GM23338 (cell line): ENCODE measurements at regions not wholly inside any gene's neighbourhood (a gene's known extent, or its start where the extent isn't known, plus 50 kb on each side); places are given as distances from the start of the nearest gene placed in this dataset.

Experiments used
- ATAC-seq: fragments of 200-7000 bp; cut with Tn5 transposase; 3 replicates; pipeline ENCODE4 v1.9.1; 2020
- DNase-seq: peaks from one replicate; pipeline ENCODE4 v3.0.0-alpha.2; 2015; ENCODE audit warnings: low spot score
- H2AFZ ChIP-seq: fragments of 200-600 bp; sonication (generic); 2 replicates; pipeline ENCODE4 v1.8.0; 2016; ENCODE audit warnings: antibody characterized with exemption, mild to moderate bottlenecking, moderate library complexity
- H3F3A ChIP-seq: fragments of 200-600 bp; sonication (generic); replicated peaks from 2 replicates; pipeline ENCODE4 v1.8.0; 2017; ENCODE audit warnings: antibody characterized with exemption, mixed run types, low read depth
- H3K27ac ChIP-seq: fragments of 200-600 bp; sonication (generic); 2 replicates; pipeline ENCODE4 v1.6.1; 2016; ENCODE audit warnings: low read depth
- H3K27me3 ChIP-seq: fragments of 200-600 bp; sonication (generic); 2 replicates; pipeline ENCODE4 v1.8.0; 2016; ENCODE audit warnings: mild to moderate bottlenecking, mixed run types, moderate library complexity; ENCODE audit not compliant: insufficient read depth
- H3K36me3 ChIP-seq: fragments of 200-600 bp; sonication (generic); 2 replicates; pipeline ENCODE4 v1.8.0; 2016; ENCODE audit warnings: mild to moderate bottlenecking; ENCODE audit not compliant: insufficient read depth
- H3K4me1 ChIP-seq: fragments of 200-600 bp; sonication (generic); 2 replicates; pipeline ENCODE4 v1.8.0; 2016; ENCODE audit warnings: mild to moderate bottlenecking, moderate library complexity; ENCODE audit not compliant: insufficient read depth
- H3K4me2 ChIP-seq: fragments of 200-600 bp; sonication (generic); 2 replicates; pipeline ENCODE4 v1.7.1; 2017; ENCODE audit warnings: mixed run types
- H3K4me3 ChIP-seq: fragments of 200-600 bp; sonication (generic); 2 replicates; pipeline ENCODE4 v1.6.1; 2016; ENCODE audit warnings: mixed run types
- H3K79me2 ChIP-seq: fragments of 200-600 bp; sonication (generic); replicated peaks from 2 replicates; pipeline ENCODE4 v1.8.0; 2017; ENCODE audit warnings: mild to moderate bottlenecking; ENCODE audit not compliant: insufficient read depth
- H3K9me2 ChIP-seq: fragments of 200-600 bp; sonication (generic); 2 replicates; pipeline ENCODE4 v1.8.0; 2017; ENCODE audit not compliant: insufficient read depth
- H4K20me1 ChIP-seq: fragments of 200-600 bp; sonication (generic); replicated peaks from 2 replicates; pipeline ENCODE4 v1.8.0; 2017; ENCODE audit warnings: mild to moderate bottlenecking; ENCODE audit not compliant: insufficient read depth
- H3K27ac Mint-ChIP-seq: 2 replicates; pipeline ENCODE4 v1.8.0; 2020; ENCODE audit warnings: inconsistent platforms, mild to moderate bottlenecking, moderate library complexity, mixed read lengths
- H3K27me3 Mint-ChIP-seq: 3 replicates; pipeline ENCODE4 v1.8.0; 2022; ENCODE audit warnings: low read depth, mild to moderate bottlenecking, moderate library complexity, mixed read lengths, inconsistent platforms; ENCODE audit not compliant: insufficient read depth, poor library complexity
- H3K36me3 Mint-ChIP-seq: 3 replicates; pipeline ENCODE4 v1.8.0; 2021; ENCODE audit warnings: low read depth, mild to moderate bottlenecking, inconsistent platforms, moderate library complexity, mixed read lengths
- H3K4me1 Mint-ChIP-seq: 3 replicates; pipeline ENCODE4 v1.8.0; 2020; ENCODE audit warnings: mild to moderate bottlenecking, inconsistent platforms, mixed read lengths
- H3K4me3 Mint-ChIP-seq: 3 replicates; pipeline ENCODE4 v1.8.0; 2021; ENCODE audit warnings: moderate library complexity, mild to moderate bottlenecking, inconsistent platforms, mixed read lengths
- H3K9me3 Mint-ChIP-seq: 3 replicates; pipeline ENCODE4 v1.8.0; 2020; ENCODE audit warnings: moderate library complexity, mild to moderate bottlenecking, inconsistent platforms, mixed read lengths
- CREB1 ChIP-seq: fragments of 250-450 bp; sonication (Bioruptor Pico); IDR thresholded peaks from 2 replicates; pipeline ENCODE4 v1.5.0; 2020; ENCODE audit warnings: low read depth, mild to moderate bottlenecking, moderate library complexity
- ETS1 ChIP-seq: IDR thresholded peaks from 2 replicates; pipeline ENCODE4 v1.6.1; 2016; ENCODE audit warnings: antibody characterized with exemption
- EZH2 ChIP-seq: fragments of 200-600 bp; sonication (generic); IDR thresholded peaks from one replicate; pipeline ENCODE4 v1.8.0; 2017; ENCODE audit warnings: antibody characterized with exemption, mild to moderate bottlenecking, low read depth; ENCODE audit not compliant: unreplicated experiment
- EZH2phosphoT487 ChIP-seq: fragments of 200-600 bp; sonication (generic); IDR thresholded peaks from one replicate; pipeline ENCODE4 v1.8.1; 2018; ENCODE audit warnings: antibody characterized with exemption; ENCODE audit not compliant: unreplicated experiment
- JUNB ChIP-seq: IDR thresholded peaks from one replicate; pipeline ENCODE4 v1.6.1; 2016; ENCODE audit warnings: antibody characterized with exemption; ENCODE audit not compliant: unreplicated experiment
- NANOG ChIP-seq: IDR thresholded peaks from 2 replicates; pipeline ENCODE4 v1.6.1; 2016; ENCODE audit warnings: antibody characterized with exemption, borderline replicate concordance
- POLR2AphosphoS5 ChIP-seq: IDR thresholded peaks from 2 replicates; pipeline ENCODE4 v1.6.1; 2016; ENCODE audit warnings: antibody characterized with exemption, low read depth
- STAT1 ChIP-seq: IDR thresholded peaks from one replicate; pipeline ENCODE4 v1.6.1; 2016; ENCODE audit warnings: antibody characterized with exemption; ENCODE audit not compliant: unreplicated experiment
- ZNF114 ChIP-seq: fragments of 250-450 bp; sonication (Bioruptor Pico); IDR thresholded peaks from 2 replicates; pipeline ENCODE4 v1.5.0; 2020; ENCODE audit warnings: mild to moderate bottlenecking, moderate library complexity
- ZNF331 ChIP-seq: fragments of 250-450 bp; sonication (Bioruptor Pico); IDR thresholded peaks from 2 replicates; pipeline ENCODE4 v1.5.0; 2020; ENCODE audit warnings: low read depth, mild to moderate bottlenecking, moderate library complexity
- TF ChIP-seq, protein P1 (sequence below), 2 experiments: fragments of 200-600 bp in 1 of 2; sonication (generic) in 1 of 2; conservative IDR thresholded peaks; 2 replicates each; pipeline versions ENCODE4 v1.5.1 to v1.6.1; 2016 to 2017; ENCODE audit warnings: antibody characterized with exemption in 2 of 2, low read depth in 2 of 2, mild to moderate bottlenecking in 2 of 2, moderate library complexity in 1 of 2

GRCh38 chr11:11155962-11156815, 196.9 kb downstream of the CSNK2A3 start:
- peaks cover 12% of the 10 kb centered on the region; the same call in 2 of the 3 replicates for H3K9me3 Mint-ChIP-seq
- no peaks in the 10 kb centered on the region; the same call in 1 of the 3 replicates for H3K36me3 Mint-ChIP-seq
- Histone ChIP-seq H3K4me2 (no peak overlapping the region), H3K36me3 (no peaks in the 10 kb centered on the region), H3K4me1 (no peaks in the 10 kb centered on the region), H3K27ac (no peak overlapping the region), H2AFZ (no peak overlapping the region), H3K27me3 (no peaks in the 10 kb centered on the region), H3K79me2 (no peaks in the 10 kb centered on the region), H4K20me1 (no peaks in the 10 kb centered on the region), H3F3A (no peaks in the 10 kb centered on the region), H3K9me2 (0 out of 2 replicates have a peak, but pooled peaks cover 4% of the 10 kb centered on the region), H3K4me3 (no peak overlapping the region)
- DNase-seq, result peak; percentile 79
- no peaks in the 10 kb centered on the region for H3K27me3 Mint-ChIP-seq
- no peak for TF ChIP-seq NANOG
- TF ChIP-seq, protein P1, sequence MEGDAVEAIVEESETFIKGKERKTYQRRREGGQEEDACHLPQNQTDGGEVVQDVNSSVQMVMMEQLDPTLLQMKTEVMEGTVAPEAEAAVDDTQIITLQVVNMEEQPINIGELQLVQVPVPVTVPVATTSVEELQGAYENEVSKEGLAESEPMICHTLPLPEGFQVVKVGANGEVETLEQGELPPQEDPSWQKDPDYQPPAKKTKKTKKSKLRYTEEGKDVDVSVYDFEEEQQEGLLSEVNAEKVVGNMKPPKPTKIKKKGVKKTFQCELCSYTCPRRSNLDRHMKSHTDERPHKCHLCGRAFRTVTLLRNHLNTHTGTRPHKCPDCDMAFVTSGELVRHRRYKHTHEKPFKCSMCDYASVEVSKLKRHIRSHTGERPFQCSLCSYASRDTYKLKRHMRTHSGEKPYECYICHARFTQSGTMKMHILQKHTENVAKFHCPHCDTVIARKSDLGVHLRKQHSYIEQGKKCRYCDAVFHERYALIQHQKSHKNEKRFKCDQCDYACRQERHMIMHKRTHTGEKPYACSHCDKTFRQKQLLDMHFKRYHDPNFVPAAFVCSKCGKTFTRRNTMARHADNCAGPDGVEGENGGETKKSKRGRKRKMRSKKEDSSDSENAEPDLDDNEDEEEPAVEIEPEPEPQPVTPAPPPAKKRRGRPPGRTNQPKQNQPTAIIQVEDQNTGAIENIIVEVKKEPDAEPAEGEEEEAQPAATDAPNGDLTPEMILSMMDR (conservative IDR thresholded peaks at IDR 0.05; ENCODE audit: low read depth in 2 of 2), result peak; percentile 84 to 90
- no peak overlapping the region for H3K27ac Mint-ChIP-seq
- no peaks in the 10 kb centered on the region for H3K4me1 Mint-ChIP-seq
- no peak overlapping the region for H3K4me3 Mint-ChIP-seq
- ATAC-seq, result peak; percentile 95

DNA sequence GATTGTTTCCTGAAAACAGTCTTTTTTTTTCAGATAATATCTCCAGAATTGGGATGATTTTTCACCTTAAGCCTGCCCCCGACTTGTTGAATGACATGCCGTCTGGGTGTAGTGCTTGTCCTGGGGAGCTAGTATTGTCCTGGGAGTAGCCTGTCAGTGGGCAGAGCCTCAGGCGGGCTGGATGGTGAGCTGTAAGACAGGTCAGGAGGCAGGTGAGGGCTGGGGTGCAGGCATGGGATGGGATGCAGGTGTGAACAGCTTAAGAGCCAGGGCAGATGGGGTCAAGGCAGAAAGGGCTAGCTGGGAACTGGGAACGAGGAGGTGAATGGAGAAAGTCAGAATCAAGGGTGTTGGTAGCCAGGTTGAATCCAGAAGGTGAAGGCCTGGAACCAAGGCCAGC, 200.2 kb downstream of the CSNK2A3 start:
- no peak overlapping the region for H2AFZ ChIP-seq
- H3K4me3 Mint-ChIP-seq, result no peak overlapping the region
- no peak overlapping the region for H3K4me2 ChIP-seq
- no peaks in the 10 kb centered on the region for H3K27me3 ChIP-seq
- no peak for TF ChIP-seq ZNF331
- DNase-seq, result no peak
- H3K27me3 Mint-ChIP-seq, result no peaks in the 10 kb centered on the region
- no peaks in the 10 kb centered on the region for H3F3A ChIP-seq
- peaks cover 4% of the 10 kb centered on the region; the same call in 1 of the 3 replicates for H3K4me1 Mint-ChIP-seq
- no peaks in the 10 kb centered on the region for H3K79me2 ChIP-seq
- H3K36me3 Mint-ChIP-seq, result no peaks in the 10 kb centered on the region; the same call in 2 of the 3 replicates
- 0 out of 2 replicates have a peak, but pooled peaks cover 4% of the 10 kb centered on the region for H3K9me2 ChIP-seq
- no peak overlapping the region for H3K4me3 ChIP-seq
- no peak overlapping the region for H3K27ac ChIP-seq
- no peak overlapping the region for H3K27ac Mint-ChIP-seq
- H4K20me1 ChIP-seq, result no peaks in the 10 kb centered on the region
- H3K9me3 Mint-ChIP-seq, result peaks cover under 1% of the 10 kb centered on the region; the same call in 2 of the 3 replicates
- no peaks in the 10 kb centered on the region for H3K36me3 ChIP-seq
- no peaks in the 10 kb centered on the region for H3K4me1 ChIP-seq
- no peak for ATAC-seq

GRCh38 chr11:11149671-11150459, 203.2 kb downstream of the CSNK2A3 start:
- Histone ChIP-seq H3K27me3 (no peaks in the 10 kb centered on the region), H3F3A (no peaks in the 10 kb centered on the region), H3K27ac (no peak overlapping the region), H2AFZ (no peak overlapping the region), H3K79me2 (no peaks in the 10 kb centered on the region), H3K4me2 (no peak overlapping the region), H3K36me3 (no peaks in the 10 kb centered on the region), H4K20me1 (no peaks in the 10 kb centered on the region), H3K4me1 (no peaks in the 10 kb centered on the region), H3K9me2 (0 out of 2 replicates have a peak, but pooled peaks cover 5% of the 10 kb centered on the region), H3K4me3 (no peak overlapping the region)
- Mint-ChIP-seq H3K27ac (no peak overlapping the region), H3K4me3 (no peak overlapping the region), H3K27me3 (no peaks in the 10 kb centered on the region), H3K9me3 (peaks cover 5% of the 10 kb centered on the region), H3K36me3 (no peaks in the 10 kb centered on the region), H3K4me1 (peaks cover 8% of the 10 kb centered on the region; the same call in 2 of the 3 replicates)
- DNase-seq (no peak), ATAC-seq (no peak)
- TF ChIP-seq EZH2 (no peak), CREB1 (CRISPR knock-in tag) (no peak), EZH2phosphoT487 (no peak), ZNF331 (no peak), JUNB (no peak), ETS1 (no peak), STAT1 (no peak), NANOG (no peak), POLR2AphosphoS5 (no peak), ZNF114 (CRISPR knock-in tag) (no peak)
- TF ChIP-seq, protein P1 (conservative IDR thresholded peaks at IDR 0.05; ENCODE audit: low read depth in 2 of 2), result no peak
